ENCODE measurements at regions not wholly inside any gene's neighbourhood (a gene's known extent, or its start where the extent isn't known, plus 50 kb on each side); places are given as distances from the start of the nearest gene placed in this dataset.
"Not testable (repeated sequence)": the region's sequence is repeated elsewhere in the genome, so short reads cannot be mapped to it uniquely, and the experiment has no call there.

- not testable (repeated sequence) for TF ChIP-seq ZFHX2 (tag by site-specific recombination; conservative IDR thresholded peaks at IDR 0.05); CTCF (tag by site-specific recombination; IDR thresholded peaks at IDR 0.05); ZNF623 (tag by site-specific recombination; IDR thresholded peaks at IDR 0.05); ZNF785 (tag by site-specific recombination; IDR thresholded peaks at IDR 0.05); ZNF530 (tag by site-specific recombination; IDR thresholded peaks at IDR 0.05; ENCODE audit: low read depth); EGR2 (tag by site-specific recombination; IDR thresholded peaks at IDR 0.05; ENCODE audit: low read depth); ZNF366 (tag by site-specific recombination; conservative IDR thresholded peaks at IDR 0.05); ZNF830 (tag by site-specific recombination; IDR thresholded peaks at IDR 0.05; ENCODE audit: low read depth); ZNF274 (IDR thresholded peaks at IDR 0.05; ENCODE audit: low read length); ZNF274 (tag by site-specific recombination; IDR thresholded peaks at IDR 0.05; ENCODE audit: borderline replicate concordance); ZNF175 (tag by site-specific recombination; IDR thresholded peaks at IDR 0.05); ZNF239 (tag by site-specific recombination; IDR thresholded peaks at IDR 0.05); ZNF843 (tag by site-specific recombination; IDR thresholded peaks at IDR 0.05); ZNF354C (tag by site-specific recombination; IDR thresholded peaks at IDR 0.05; ENCODE audit: borderline replicate concordance, low read depth); ZNF391 (tag by site-specific recombination; IDR thresholded peaks at IDR 0.05; ENCODE audit: borderline replicate concordance, low read depth)
Observed at GRCh38 chr16:18118071-18118470, 218.5 kb downstream of the NPIPA8 start.
